BE2C (cell line): ENCODE measurements at regions not wholly inside any gene's neighbourhood (a gene's known extent, or its start where the extent isn't known, plus 50 kb on each side); places are given as distances from the start of the nearest gene placed in this dataset.

ENCODE experiments used
- DNase-seq: peaks from one replicate; pipeline ENCODE4 v3.0.0-alpha.2; 2020
- H3K27me3 ChIP-seq: fragments of 250-450 bp; sonication (Bioruptor Pico); 2 replicates; pipeline ENCODE4 v1.5.1; 2020; ENCODE audit warnings: mild to moderate bottlenecking
- H3K36me3 ChIP-seq: fragments of 250-450 bp; sonication (Bioruptor Pico); 2 replicates; pipeline ENCODE4 v1.5.1; 2020; ENCODE audit warnings: mild to moderate bottlenecking
- H3K4me1 ChIP-seq: fragments of 250-450 bp; sonication (Bioruptor Pico); 2 replicates; pipeline ENCODE4 v1.5.1; 2020
- H3K4me3 ChIP-seq: 2 replicates; pipeline ENCODE4 v1.5.1; 2011; ENCODE audit warnings: low read depth, low read length
- H3K9me3 ChIP-seq: fragments of 250-450 bp; sonication (Bioruptor Pico); 2 replicates; pipeline ENCODE4 v1.5.1; 2020
- TF ChIP-seq, protein P1 (sequence below): IDR thresholded peaks from 2 replicates; pipeline ENCODE4 v1.5.1; 2012; ENCODE audit warnings: mild to moderate bottlenecking, low read depth, low read length

DNA sequence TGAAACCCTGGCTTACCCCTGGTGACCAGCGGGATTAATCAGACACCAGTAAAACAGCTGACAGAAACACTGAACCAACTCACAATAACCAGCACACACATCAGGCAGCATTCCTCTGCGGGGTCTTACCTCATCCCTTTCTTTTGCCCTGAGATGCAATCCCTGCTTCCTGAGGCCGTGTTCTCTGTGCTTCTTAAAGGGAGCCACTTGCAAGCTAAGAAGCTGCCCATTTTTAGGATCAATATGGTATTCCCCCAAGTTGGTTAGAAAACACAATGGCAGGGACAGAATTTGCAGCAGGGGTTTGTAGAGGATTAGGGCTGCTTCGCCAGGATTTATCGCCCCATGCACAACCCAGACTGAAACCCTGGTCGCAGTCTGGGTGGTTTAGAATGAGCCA lies 74.7 kb upstream of the OLIG2 start:
- no peak overlapping the region for H3K4me3 ChIP-seq
- TF ChIP-seq, protein P1, sequence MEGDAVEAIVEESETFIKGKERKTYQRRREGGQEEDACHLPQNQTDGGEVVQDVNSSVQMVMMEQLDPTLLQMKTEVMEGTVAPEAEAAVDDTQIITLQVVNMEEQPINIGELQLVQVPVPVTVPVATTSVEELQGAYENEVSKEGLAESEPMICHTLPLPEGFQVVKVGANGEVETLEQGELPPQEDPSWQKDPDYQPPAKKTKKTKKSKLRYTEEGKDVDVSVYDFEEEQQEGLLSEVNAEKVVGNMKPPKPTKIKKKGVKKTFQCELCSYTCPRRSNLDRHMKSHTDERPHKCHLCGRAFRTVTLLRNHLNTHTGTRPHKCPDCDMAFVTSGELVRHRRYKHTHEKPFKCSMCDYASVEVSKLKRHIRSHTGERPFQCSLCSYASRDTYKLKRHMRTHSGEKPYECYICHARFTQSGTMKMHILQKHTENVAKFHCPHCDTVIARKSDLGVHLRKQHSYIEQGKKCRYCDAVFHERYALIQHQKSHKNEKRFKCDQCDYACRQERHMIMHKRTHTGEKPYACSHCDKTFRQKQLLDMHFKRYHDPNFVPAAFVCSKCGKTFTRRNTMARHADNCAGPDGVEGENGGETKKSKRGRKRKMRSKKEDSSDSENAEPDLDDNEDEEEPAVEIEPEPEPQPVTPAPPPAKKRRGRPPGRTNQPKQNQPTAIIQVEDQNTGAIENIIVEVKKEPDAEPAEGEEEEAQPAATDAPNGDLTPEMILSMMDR: no peak

DNA sequence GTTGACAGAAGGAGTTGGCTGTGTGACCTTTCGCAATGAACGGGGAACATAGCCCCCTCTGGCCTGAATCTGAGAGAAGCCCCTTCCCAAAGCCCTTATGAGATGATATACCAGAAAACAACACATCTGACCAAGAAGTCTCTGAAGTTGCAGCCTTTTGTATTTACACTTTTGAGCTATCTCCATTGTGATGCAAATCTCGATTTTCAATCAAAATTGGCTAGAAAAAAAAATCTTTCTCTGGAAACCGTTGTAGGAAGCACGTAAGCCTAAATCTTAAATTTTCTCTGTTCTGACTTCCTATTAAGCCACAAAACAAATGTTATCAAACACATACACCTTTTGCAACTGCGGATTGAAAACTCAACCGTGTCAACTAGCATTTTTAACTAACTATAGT lies 71.4 kb upstream of the OLIG2 start:
- TF ChIP-seq, protein P1: no peak
- Histone ChIP-seq H3K4me1 (no peaks in the 10 kb centered on the region), H3K9me3 (no peaks in the 10 kb centered on the region), H3K36me3 (no peaks in the 10 kb centered on the region), H3K4me3 (no peak overlapping the region), H3K27me3 (peaks cover 93% of the 10 kb centered on the region)
- no peak for DNase-seq

More for the DNA sequence above, 74.7 kb upstream of the OLIG2 start:
- no peaks in the 10 kb centered on the region for H3K36me3 ChIP-seq
- DNase-seq: no peak
- no peaks in the 10 kb centered on the region for H3K9me3 ChIP-seq
- peaks cover 60% of the 10 kb centered on the region for H3K27me3 ChIP-seq
- no peaks in the 10 kb centered on the region for H3K4me1 ChIP-seq

DNA sequence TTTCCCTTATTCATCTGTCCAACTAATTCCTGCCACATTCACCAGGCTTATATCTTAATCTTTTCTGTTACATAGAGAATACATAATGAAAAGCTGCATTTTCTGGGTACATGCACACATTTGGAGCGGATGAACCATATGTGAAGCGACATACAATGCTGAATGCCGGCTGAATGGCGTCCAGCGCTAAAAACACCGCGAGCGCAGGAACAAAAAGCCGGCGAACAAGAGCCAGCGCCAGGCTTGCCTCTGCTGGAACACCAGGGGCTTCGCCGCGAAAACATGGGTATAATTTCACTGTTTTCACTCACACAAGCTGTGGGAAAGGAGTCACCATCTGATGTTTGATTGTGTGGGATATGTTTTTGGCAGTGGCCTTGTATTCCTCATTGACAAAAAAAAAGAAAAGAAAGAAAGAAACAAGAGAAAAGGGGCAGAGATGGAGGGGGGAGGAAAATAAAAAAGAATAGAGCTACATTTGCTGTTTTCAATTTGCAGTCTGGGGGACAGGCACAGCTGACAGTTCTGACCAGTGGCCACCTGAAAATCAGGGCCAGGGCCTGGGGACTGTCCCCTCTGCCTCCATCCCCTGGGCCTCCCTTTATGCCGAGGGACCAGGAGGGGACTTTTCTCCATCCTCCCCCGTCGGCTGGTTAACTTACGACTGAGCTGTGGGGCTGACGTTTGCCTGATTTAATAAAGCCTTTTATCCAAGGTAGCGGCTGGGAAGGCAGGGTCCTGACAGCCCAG lies 70.2 kb upstream of the OLIG2 start:
- Histone ChIP-seq H3K4me3 (no peak overlapping the region), H3K27me3 (peaks cover 100% of the 10 kb centered on the region), H3K36me3 (no peaks in the 10 kb centered on the region), H3K4me1 (no peaks in the 10 kb centered on the region), H3K9me3 (no peaks in the 10 kb centered on the region)
- TF ChIP-seq, protein P1: no peak
- no peak for DNase-seq

DNA sequence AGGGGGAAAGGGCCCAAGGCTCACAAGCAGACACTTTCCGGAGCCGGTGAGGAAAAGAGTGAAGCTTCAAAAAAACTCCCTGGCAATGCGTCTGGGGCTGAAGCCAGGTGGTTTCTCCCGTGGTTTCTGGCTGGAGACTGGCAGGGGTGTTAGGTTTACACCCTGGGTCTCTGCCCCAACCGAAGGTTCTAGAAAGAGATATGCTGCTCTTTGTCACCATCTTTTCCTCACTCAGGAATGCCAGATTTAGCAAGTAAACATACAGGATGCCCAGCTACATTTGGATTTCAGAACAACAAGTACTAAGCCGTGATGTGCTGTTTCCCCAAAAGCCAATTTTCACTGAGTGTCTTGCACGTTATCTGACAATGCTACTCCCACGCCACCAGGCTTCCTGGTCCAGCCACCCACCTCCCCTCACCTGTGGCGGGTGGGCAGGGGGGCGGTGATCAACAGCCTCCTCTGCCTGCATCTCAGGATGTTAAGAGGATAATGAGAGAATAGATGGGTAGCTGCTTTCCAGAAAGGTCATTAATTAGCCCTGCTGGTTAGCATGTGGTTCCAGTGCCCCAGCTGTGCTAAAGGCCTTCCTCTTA lies 69.6 kb upstream of the OLIG2 start:
- no peaks in the 10 kb centered on the region for H3K36me3 ChIP-seq
- H3K27me3 ChIP-seq: peaks cover 99% of the 10 kb centered on the region
- TF ChIP-seq, protein P1: no peak
- no peaks in the 10 kb centered on the region for H3K4me1 ChIP-seq
- no peak for DNase-seq
- H3K9me3 ChIP-seq: no peaks in the 10 kb centered on the region
- H3K4me3 ChIP-seq: no peak overlapping the region

DNA sequence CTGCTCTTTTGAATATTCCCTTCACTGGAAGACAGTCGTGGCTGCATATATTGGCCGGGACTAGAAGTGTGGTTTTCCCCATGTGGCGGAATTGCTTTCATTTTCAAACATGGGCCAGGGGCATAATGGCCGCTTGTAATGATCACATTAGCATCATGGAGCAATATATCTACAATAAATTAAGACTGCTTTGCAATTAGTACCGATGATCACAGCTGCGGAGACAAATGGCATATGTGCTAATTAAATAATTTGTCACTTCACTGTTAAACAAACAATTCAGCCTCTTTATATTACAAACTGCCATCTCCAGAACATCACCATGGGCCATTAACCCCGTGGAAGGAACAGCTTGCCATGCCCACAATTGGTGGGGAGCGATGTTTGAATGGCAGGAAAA lies 68.2 kb upstream of the OLIG2 start:
- Histone ChIP-seq H3K4me3 (no peak overlapping the region), H3K27me3 (peaks cover 91% of the 10 kb centered on the region), H3K9me3 (no peaks in the 10 kb centered on the region), H3K36me3 (no peaks in the 10 kb centered on the region), H3K4me1 (no peaks in the 10 kb centered on the region)
- TF ChIP-seq, protein P1: no peak
- no peak for DNase-seq
